ENCODE measurements at regions not wholly inside any gene's neighbourhood (a gene's known extent, or its start where the extent isn't known, plus 50 kb on each side); places are given as distances from the start of the nearest gene placed in this dataset.

GRCh38 chr13:31032528-31033113, 100.2 kb downstream of the TEX26 start:
- no peak for TF ChIP-seq CTCF (IDR thresholded peaks at IDR 0.05; ENCODE audit: extremely low read depth, missing control alignments)
- no peak for DNase-seq (ENCODE audit: low spot score)

- TF ChIP-seq CTCF (IDR thresholded peaks at IDR 0.05; ENCODE audit: extremely low read depth, missing control alignments), result no peak
- DNase-seq (ENCODE audit: low spot score), result no peak
These were observed 99.0 kb downstream of the TEX26 start for GRCh38 chr13:31031482-31031881.

- no peak for TF ChIP-seq CTCF (IDR thresholded peaks at IDR 0.05; ENCODE audit: extremely low read depth, missing control alignments)
- DNase-seq (ENCODE audit: low spot score), result no peak
These were observed 96.6 kb downstream of the TEX26 start for GRCh38 chr13:31029102-31029501.

- no peak for DNase-seq (ENCODE audit: low spot score)
- no peak for TF ChIP-seq CTCF (IDR thresholded peaks at IDR 0.05; ENCODE audit: extremely low read depth, missing control alignments)
These were observed 94.7 kb downstream of the TEX26 start for GRCh38 chr13:31027136-31027535.
